A549 (cell line): ENCODE measurements at regions not wholly inside any gene's neighbourhood (a gene's known extent, or its start where the extent isn't known, plus 50 kb on each side); places are given as distances from the start of the nearest gene placed in this dataset.

Source experiments
- ATAC-seq, 2 experiments: fragments of 200-7000 bp in 1 of 2; fragments of >200 bp in 1 of 2; cut with Nextera tagmentation in 1 of 2; cut with Tn5 transposase in 1 of 2; 3 replicates each; pipeline versions ENCODE4 v1.8.0 to v1.9.1; 2018 to 2020; ENCODE audit warnings: mild to moderate bottlenecking in 1 of 2, moderate library complexity in 1 of 2
- CTCF ChIA-PET: fragments of 300-600 bp; sonication (Branson Sonifier 250); formaldehyde crosslinking; extraction: SDS; loops from one replicate; lab custom pipeline; 2021; ENCODE audit warnings: antibody characterized with exemption, inconsistent platforms; lab: Yijun Ruan, JAX
- POLR2A ChIA-PET: fragments of 350-600 bp; formaldehyde crosslinking; extraction: SDS; loops from one replicate; lab custom pipeline; 2021; ENCODE audit warnings: antibody characterized with exemption, inconsistent platforms; lab: Yijun Ruan, JAX
- DNase-seq, 2 experiments: peaks; one replicate each; pipeline versions ENCODE4 v3.0.0 to v3.0.0-alpha.2; 2011 to 2016; ENCODE audit warnings: low read depth in 1 of 2, low spot score in 1 of 2
- FAIRE-seq: peaks from 2 replicates; lab custom pipeline; 2011; peaks lifted over from hg19 to GRCh38; lab: Jason Lieb, UNC
- H3K27ac ChIP-seq, 2 experiments: fragments of >200 bp; sonication (Bioruptor Twin); formaldehyde crosslinking; 3 replicates each; pipeline ENCODE4 v1.5.1; 2016 to 2017
- H3K4me1 ChIP-seq: fragments of >200 bp; sonication (Bioruptor Twin); formaldehyde crosslinking; 3 replicates; pipeline ENCODE4 v1.6.1; 2016
- H3K4me2 ChIP-seq: fragments of >200 bp; sonication (Bioruptor Twin); formaldehyde crosslinking; 3 replicates; pipeline ENCODE4 v1.6.1; 2016
- H3K4me3 ChIP-seq: fragments of >200 bp; sonication (Bioruptor Twin); formaldehyde crosslinking; 3 replicates; pipeline ENCODE4 v1.5.1; 2016
- H3K9me3 ChIP-seq: fragments of >200 bp; sonication (Bioruptor Twin); formaldehyde crosslinking; 3 replicates; pipeline ENCODE4 v1.6.1; 2016
- BHLHE40 ChIP-seq: IDR thresholded peaks from 2 replicates; pipeline ENCODE4 v1.6.1; 2012; ENCODE audit warnings: low read depth, low read length, inconsistent platforms
- CBX8 ChIP-seq: fragments of 200-600 bp; sonication (generic); IDR thresholded peaks from 2 replicates; pipeline ENCODE4 v1.6.1; 2016
- EHF ChIP-seq: fragments of 250-450 bp; sonication (Bioruptor Pico); IDR thresholded peaks from 2 replicates; pipeline ENCODE4 v1.5.0; 2020; ENCODE audit warnings: mild to moderate bottlenecking
- EHMT2 ChIP-seq: fragments of 200-600 bp; sonication (generic); IDR thresholded peaks from 2 replicates; pipeline ENCODE4 v1.6.1; 2016; ENCODE audit warnings: antibody characterized with exemption, low read depth, mild to moderate bottlenecking, moderate library complexity
- FOSB ChIP-seq: fragments of 250-450 bp; sonication (Bioruptor Pico); IDR thresholded peaks from 2 replicates; pipeline ENCODE4 v1.5.0; 2020; ENCODE audit warnings: mild to moderate bottlenecking, moderate library complexity
- FOSL2 ChIP-seq, 2 experiments: fragments of 450-650 bp in 1 of 2; fragments of >200 bp in 1 of 2; sonication (Bioruptor Twin) in 1 of 2; formaldehyde crosslinking; IDR thresholded peaks; 2 replicates each; pipeline versions ENCODE4 v1.5.0 to v1.6.1; 2016 to 2020; ENCODE audit warnings: mild to moderate bottlenecking in 1 of 2, moderate library complexity in 1 of 2
- GATA3 ChIP-seq: IDR thresholded peaks from 2 replicates; pipeline ENCODE4 v1.6.1; 2012; ENCODE audit warnings: borderline replicate concordance
- HOXA7 ChIP-seq: fragments of 250-450 bp; sonication (Bioruptor Pico); IDR thresholded peaks from 2 replicates; pipeline ENCODE4 v1.5.0; 2020; ENCODE audit warnings: mild to moderate bottlenecking, moderate library complexity
- HOXB13 ChIP-seq: fragments of 250-450 bp; sonication (Bioruptor Pico); IDR thresholded peaks from 2 replicates; pipeline ENCODE4 v1.5.0; 2020; ENCODE audit warnings: low read depth, mild to moderate bottlenecking, moderate library complexity
- JUN ChIP-seq, 2 experiments: fragments of >200 bp; sonication (Bioruptor Twin); formaldehyde crosslinking; IDR thresholded peaks; 2 replicates in 1 of 2; 3 replicates in 1 of 2; pipeline ENCODE4 v1.6.1; 2016 to 2017
- KDM5A ChIP-seq: fragments of 200-600 bp; sonication (generic); IDR thresholded peaks from 2 replicates; pipeline ENCODE4 v1.6.1; 2016; ENCODE audit warnings: antibody characterized with exemption, mild to moderate bottlenecking
- MAFK ChIP-seq: fragments of 450-650 bp; IDR thresholded peaks from 2 replicates; pipeline ENCODE4 v1.6.1; 2014; ENCODE audit not compliant: partially characterized antibody
- MAZ ChIP-seq: fragments of 150-350 bp; IDR thresholded peaks from 2 replicates; pipeline ENCODE4 v1.6.1; 2014; ENCODE audit warnings: antibody characterized with exemption, low read depth, low read length, borderline replicate concordance
- MYC ChIP-seq: IDR thresholded peaks from 2 replicates; pipeline ENCODE4 v1.6.1; 2012; ENCODE audit warnings: mild to moderate bottlenecking, inconsistent platforms, low read length, improper control_type of control experiment, borderline replicate concordance
- POLR2A ChIP-seq: IDR thresholded peaks from 2 replicates; pipeline ENCODE4 v1.6.1; 2012; ENCODE audit warnings: mild to moderate bottlenecking, low read length
- POLR2AphosphoS2 ChIP-seq: conservative IDR thresholded peaks from 2 replicates; pipeline ENCODE4 v1.6.1; 2012; ENCODE audit warnings: low read length, improper control_type of control experiment, inconsistent platforms
- RAD21 ChIP-seq, 2 experiments: fragments of >200 bp in 1 of 2; sonication (Bioruptor Twin) in 1 of 2; formaldehyde crosslinking in 1 of 2; IDR thresholded peaks in 1 of 2; conservative IDR thresholded peaks in 1 of 2; 2 replicates in 1 of 2; 3 replicates in 1 of 2; pipeline ENCODE4 v1.6.1; 2012 to 2018; ENCODE audit warnings: inconsistent platforms in 1 of 2
- RARB ChIP-seq: fragments of 250-450 bp; sonication (Bioruptor Pico); IDR thresholded peaks from 2 replicates; pipeline ENCODE4 v1.8.0; 2021; ENCODE audit warnings: mild to moderate bottlenecking, moderate library complexity
- RCOR1 ChIP-seq: fragments of 150-350 bp; IDR thresholded peaks from 2 replicates; pipeline ENCODE4 v1.6.1; 2014; ENCODE audit warnings: antibody characterized with exemption, low read length, low read depth
- RFX5 ChIP-seq: fragments of 450-650 bp; IDR thresholded peaks from 2 replicates; pipeline ENCODE4 v1.7.1; 2014; ENCODE audit warnings: antibody characterized with exemption, mild to moderate bottlenecking, moderate library complexity
- SREBF2 ChIP-seq: fragments of 450-650 bp; IDR thresholded peaks from 2 replicates; pipeline ENCODE4 v1.6.1; 2014; ENCODE audit warnings: mild to moderate bottlenecking, moderate library complexity
- TP53 ChIP-seq: fragments of 250-450 bp; sonication (Bioruptor Pico); IDR thresholded peaks from 2 replicates; pipeline ENCODE4 v1.5.0; 2021; ENCODE audit warnings: mild to moderate bottlenecking, moderate library complexity
- ZC3H11A ChIP-seq: fragments of 450-650 bp; IDR thresholded peaks from 2 replicates; pipeline ENCODE4 v1.6.1; 2014; ENCODE audit warnings: antibody characterized with exemption, mild to moderate bottlenecking
- ZFP36 ChIP-seq: fragments of 450-650 bp; IDR thresholded peaks from 2 replicates; pipeline ENCODE4 v1.6.1; 2014; ENCODE audit warnings: borderline replicate concordance; ENCODE audit not compliant: partially characterized antibody
- ZSCAN20 ChIP-seq: fragments of 250-450 bp; sonication (Bioruptor Pico); IDR thresholded peaks from 2 replicates; pipeline ENCODE4 v1.8.0; 2022; ENCODE audit warnings: mild to moderate bottlenecking, moderate library complexity
- WGBS: methylation state at CpG from one replicate; pipeline ENCODE4 v1.1.6; 2017; ENCODE audit errors: missing lambda C conversion rate; 5-methylcytosine and 5-hydroxymethylcytosine counted together
- TF ChIP-seq, protein P1 (sequence below): fragments of 450-650 bp; IDR thresholded peaks from 2 replicates; pipeline ENCODE4 v1.6.1; 2014; ENCODE audit warnings: antibody characterized with exemption
- TF ChIP-seq, protein P2 (sequence below): IDR thresholded peaks from 2 replicates; pipeline ENCODE4 v1.6.1; 2012; ENCODE audit warnings: low read depth, borderline replicate concordance
- TF ChIP-seq, protein P3 (sequence below): fragments of 250-450 bp; sonication (Bioruptor Pico); IDR thresholded peaks from 2 replicates; pipeline ENCODE4 v1.5.0; 2021; ENCODE audit warnings: mild to moderate bottlenecking, moderate library complexity, borderline replicate concordance
- TF ChIP-seq, protein P4 (sequence below): fragments of >200 bp; sonication (Bioruptor Twin); formaldehyde crosslinking; IDR thresholded peaks from 2 replicates; pipeline ENCODE4 v1.6.1; 2016
- TF ChIP-seq, protein P5 (sequence below): IDR thresholded peaks from 2 replicates; pipeline ENCODE4 v1.6.1; 2012
- TF ChIP-seq, protein P6 (sequence below): fragments of 250-450 bp; sonication (Bioruptor Pico); IDR thresholded peaks from 2 replicates; pipeline ENCODE4 v1.5.0; 2020; ENCODE audit warnings: low read depth, mild to moderate bottlenecking, moderate library complexity
- TF ChIP-seq, protein P7 (sequence below): IDR thresholded peaks from 2 replicates; pipeline ENCODE4 v1.6.1; 2012

DNA sequence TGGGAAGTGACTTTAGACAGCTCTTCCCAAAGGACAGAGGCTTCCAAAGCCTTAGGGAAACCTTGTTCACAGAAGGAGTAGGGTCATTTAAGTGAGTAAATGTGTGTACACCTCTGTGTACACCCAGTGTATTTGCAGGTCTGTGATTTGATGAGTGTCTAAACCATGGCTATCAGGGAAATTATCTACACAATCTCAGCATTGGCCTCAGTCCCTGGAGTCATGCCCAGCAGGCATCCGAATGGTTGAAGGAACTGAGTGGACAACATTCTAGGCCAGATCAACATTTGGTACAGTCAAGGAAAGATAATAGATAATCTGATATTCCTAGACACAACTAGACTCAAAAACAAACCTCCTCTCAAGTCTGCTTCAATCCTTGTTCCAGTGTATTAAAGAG is 258.4 kb upstream of the DAPK1 start:
- ChIA-PET CTCF (no interaction called here), POLR2A (no interaction called here)
- Histone ChIP-seq H3K4me1 (no peaks in the 10 kb centered on the region), H3K9me3 (no peaks in the 10 kb centered on the region), H3K4me3 (no peak overlapping the region), H3K4me2 (no peak overlapping the region), H3K27ac (no peak overlapping the region)
- no peak for FAIRE-seq
- 45% methylated on average over 1 of the region's 1 CpG for whole genome bisulfite sequencing
- no peak for ATAC-seq
- no peak for DNase-seq
- TF ChIP-seq TP53 (CRISPR knock-in tag), result no peak
- no peak for TF ChIP-seq BHLHE40
- TF ChIP-seq, protein P1, sequence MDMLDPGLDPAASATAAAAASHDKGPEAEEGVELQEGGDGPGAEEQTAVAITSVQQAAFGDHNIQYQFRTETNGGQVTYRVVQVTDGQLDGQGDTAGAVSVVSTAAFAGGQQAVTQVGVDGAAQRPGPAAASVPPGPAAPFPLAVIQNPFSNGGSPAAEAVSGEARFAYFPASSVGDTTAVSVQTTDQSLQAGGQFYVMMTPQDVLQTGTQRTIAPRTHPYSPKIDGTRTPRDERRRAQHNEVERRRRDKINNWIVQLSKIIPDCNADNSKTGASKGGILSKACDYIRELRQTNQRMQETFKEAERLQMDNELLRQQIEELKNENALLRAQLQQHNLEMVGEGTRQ, result no peak
- no peak for TF ChIP-seq GATA3
- TF ChIP-seq HOXB13 (CRISPR knock-in tag), result no peak
- no peak for TF ChIP-seq POLR2AphosphoS2
- no peak for TF ChIP-seq FOSB
- TF ChIP-seq SREBF2, result no peak
- TF ChIP-seq CBX8, result no peak
- TF ChIP-seq RCOR1, result no peak
- TF ChIP-seq HOXA7, result no peak
- no peak for TF ChIP-seq EHMT2
- TF ChIP-seq FOSL2 (IDR thresholded peaks at IDR 0.05), result no peak
- no peak for TF ChIP-seq FOSL2 (CRISPR knock-in tag; IDR thresholded peaks at IDR 0.05)
- no peak for TF ChIP-seq MYC

DNA sequence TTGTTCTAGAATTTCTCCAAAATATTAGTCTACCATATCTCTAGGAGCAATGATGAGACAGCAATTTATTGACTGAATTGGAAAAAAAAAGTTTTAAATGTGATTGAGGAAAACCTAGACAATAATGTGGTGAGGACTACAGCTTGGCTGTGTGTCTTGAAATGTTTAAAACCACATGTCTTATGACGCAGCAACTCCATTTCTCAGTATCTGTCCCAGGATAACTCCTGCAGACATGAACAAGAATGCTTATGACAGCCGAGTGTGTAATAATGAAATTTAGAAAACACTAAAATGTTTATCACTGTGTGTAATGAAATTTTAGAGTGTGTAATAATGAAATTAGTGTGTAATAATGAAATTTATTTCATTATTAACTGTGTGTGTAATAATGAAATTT is 254.1 kb upstream of the DAPK1 start:
- ChIA-PET CTCF (no interaction called here), POLR2A (no interaction called here)
- TF ChIP-seq MAFK (peak; percentile 24), RCOR1 (no peak)
- no peak for ATAC-seq
- no peaks in the 10 kb centered on the region for H3K4me1 ChIP-seq
- no peak for DNase-seq
- H3K4me3 ChIP-seq, result no peak overlapping the region
- no peak overlapping the region for H3K4me2 ChIP-seq
- H3K27ac ChIP-seq, result no peak overlapping the region
- no peak for FAIRE-seq
- H3K9me3 ChIP-seq, result no peaks in the 10 kb centered on the region
- 38% methylated on average over 2 of the region's 2 CpGs for WGBS

DNA sequence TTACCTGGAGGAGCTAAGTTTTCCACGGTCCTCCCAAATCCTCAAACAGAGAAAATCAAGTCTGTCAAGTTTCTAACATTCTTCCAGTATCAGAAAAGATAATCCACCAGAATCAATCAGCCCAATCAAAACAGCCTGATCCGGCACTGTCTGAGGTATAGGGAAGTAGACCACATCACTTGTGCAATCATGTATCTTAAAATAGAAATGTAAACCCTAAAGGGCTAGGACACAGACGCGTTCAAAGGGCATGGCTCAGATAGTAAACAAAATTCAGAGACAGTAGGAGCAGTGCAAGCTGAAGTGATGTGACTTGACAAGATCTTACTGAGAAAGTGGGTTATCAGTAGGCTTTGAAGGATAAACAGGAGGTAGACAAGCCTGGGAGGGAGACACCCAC is 252.4 kb upstream of the DAPK1 start:
- DNase-seq (no peak), FAIRE-seq (no peak), ATAC-seq (no peak)
- POLR2A ChIA-PET, result no interaction called here
- 7% methylated on average over 4 of the region's 4 CpGs for WGBS
- TF ChIP-seq RFX5 (no peak), POLR2A (no peak), RAD21 (conservative IDR thresholded peaks at IDR 0.05 in 1 of 2, IDR thresholded peaks at IDR 0.05 in 1 of 2) (no peak), RARB (CRISPR knock-in tag) (no peak), MAZ (no peak), ZC3H11A (no peak), EHF (CRISPR knock-in tag) (no peak), MAFK (no peak), JUN (IDR thresholded peaks at IDR 0.05) (no peak), ZSCAN20 (CRISPR knock-in tag) (no peak), ZFP36 (no peak), KDM5A (no peak)
- TF ChIP-seq, protein P2, sequence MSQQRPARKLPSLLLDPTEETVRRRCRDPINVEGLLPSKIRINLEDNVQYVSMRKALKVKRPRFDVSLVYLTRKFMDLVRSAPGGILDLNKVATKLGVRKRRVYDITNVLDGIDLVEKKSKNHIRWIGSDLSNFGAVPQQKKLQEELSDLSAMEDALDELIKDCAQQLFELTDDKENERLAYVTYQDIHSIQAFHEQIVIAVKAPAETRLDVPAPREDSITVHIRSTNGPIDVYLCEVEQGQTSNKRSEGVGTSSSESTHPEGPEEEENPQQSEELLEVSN, result no peak
- TF ChIP-seq, protein P3, sequence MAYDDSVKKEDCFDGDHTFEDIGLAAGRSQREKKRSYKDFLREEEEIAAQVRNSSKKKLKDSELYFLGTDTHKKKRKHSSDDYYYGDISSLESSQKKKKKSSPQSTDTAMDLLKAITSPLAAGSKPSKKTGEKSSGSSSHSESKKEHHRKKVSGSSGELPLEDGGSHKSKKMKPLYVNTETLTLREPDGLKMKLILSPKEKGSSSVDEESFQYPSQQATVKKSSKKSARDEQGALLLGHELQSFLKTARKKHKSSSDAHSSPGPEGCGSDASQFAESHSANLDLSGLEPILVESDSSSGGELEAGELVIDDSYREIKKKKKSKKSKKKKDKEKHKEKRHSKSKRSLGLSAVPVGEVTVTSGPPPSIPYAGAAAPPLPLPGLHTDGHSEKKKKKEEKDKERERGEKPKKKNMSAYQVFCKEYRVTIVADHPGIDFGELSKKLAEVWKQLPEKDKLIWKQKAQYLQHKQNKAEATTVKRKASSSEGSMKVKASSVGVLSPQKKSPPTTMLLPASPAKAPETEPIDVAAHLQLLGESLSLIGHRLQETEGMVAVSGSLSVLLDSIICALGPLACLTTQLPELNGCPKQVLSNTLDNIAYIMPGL (CRISPR knock-in tag), result no peak
- TF ChIP-seq, protein P4, sequence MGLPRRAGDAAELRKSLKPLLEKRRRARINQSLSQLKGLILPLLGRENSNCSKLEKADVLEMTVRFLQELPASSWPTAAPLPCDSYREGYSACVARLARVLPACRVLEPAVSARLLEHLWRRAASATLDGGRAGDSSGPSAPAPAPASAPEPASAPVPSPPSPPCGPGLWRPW, result no peak
- TF ChIP-seq, protein P5, sequence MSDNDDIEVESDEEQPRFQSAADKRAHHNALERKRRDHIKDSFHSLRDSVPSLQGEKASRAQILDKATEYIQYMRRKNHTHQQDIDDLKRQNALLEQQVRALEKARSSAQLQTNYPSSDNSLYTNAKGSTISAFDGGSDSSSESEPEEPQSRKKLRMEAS, result no peak
- TF ChIP-seq, protein P6, sequence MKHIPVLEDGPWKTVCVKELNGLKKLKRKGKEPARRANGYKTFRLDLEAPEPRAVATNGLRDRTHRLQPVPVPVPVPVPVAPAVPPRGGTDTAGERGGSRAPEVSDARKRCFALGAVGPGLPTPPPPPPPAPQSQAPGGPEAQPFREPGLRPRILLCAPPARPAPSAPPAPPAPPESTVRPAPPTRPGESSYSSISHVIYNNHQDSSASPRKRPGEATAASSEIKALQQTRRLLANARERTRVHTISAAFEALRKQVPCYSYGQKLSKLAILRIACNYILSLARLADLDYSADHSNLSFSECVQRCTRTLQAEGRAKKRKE (CRISPR knock-in tag), result no peak
- TF ChIP-seq, protein P7, sequence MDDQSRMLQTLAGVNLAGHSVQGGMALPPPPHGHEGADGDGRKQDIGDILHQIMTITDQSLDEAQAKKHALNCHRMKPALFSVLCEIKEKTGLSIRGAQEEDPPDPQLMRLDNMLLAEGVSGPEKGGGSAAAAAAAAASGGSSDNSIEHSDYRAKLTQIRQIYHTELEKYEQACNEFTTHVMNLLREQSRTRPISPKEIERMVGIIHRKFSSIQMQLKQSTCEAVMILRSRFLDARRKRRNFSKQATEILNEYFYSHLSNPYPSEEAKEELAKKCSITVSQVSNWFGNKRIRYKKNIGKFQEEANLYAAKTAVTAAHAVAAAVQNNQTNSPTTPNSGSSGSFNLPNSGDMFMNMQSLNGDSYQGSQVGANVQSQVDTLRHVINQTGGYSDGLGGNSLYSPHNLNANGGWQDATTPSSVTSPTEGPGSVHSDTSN, result no peak
- Histone ChIP-seq H3K9me3 (no peaks in the 10 kb centered on the region), H3K4me2 (no peak overlapping the region), H3K27ac (no peak overlapping the region), H3K4me1 (no peaks in the 10 kb centered on the region), H3K4me3 (no peak overlapping the region)
- CTCF ChIA-PET, result interaction anchor here (1.7 kb wide), 1 partner anchor 19 kb away, joined by 3 read pairs; no protein-coding TSS in a partner anchor
